Mammary epithelial cell (primary cell): ENCODE measurements at regions not wholly inside any gene's neighbourhood (a gene's known extent, or its start where the extent isn't known, plus 50 kb on each side); places are given as distances from the start of the nearest gene placed in this dataset.

Experiments used
- CTCF ChIP-seq, 2 donors: IDR thresholded peaks in 1 of 2; conservative IDR thresholded peaks in 1 of 2; 2 replicates each; pipeline ENCODE4 v1.5.1; 2011 to 2012; ENCODE audit warnings: inconsistent platforms in 2 of 2, low read length in 2 of 2, mild to moderate bottlenecking in 2 of 2, control low read depth in 1 of 2, low read depth in 1 of 2; ENCODE audit not compliant: insufficient read depth in 1 of 2; ENCODE audit errors: extremely low read depth in 1 of 2
- EZH2 ChIP-seq: IDR thresholded peaks from 2 replicates; pipeline ENCODE4 v1.6.1; 2012; ENCODE audit warnings: low read length, inconsistent platforms, borderline replicate concordance

GRCh38 chr17:77728871-77729270 is 229.6 kb upstream of the TNRC6C start:
- TF ChIP-seq EZH2 (no peak), CTCF (conservative IDR thresholded peaks at IDR 0.05 in 1 of 2, IDR thresholded peaks at IDR 0.05 in 1 of 2; ENCODE audit: extremely low read depth in 1 of 2, insufficient read depth in 1 of 2, low read depth in 1 of 2, low read length in 2 of 2) (no peak)
